Colonic mucosa (tissue), 4 donors: ENCODE measurements at regions not wholly inside any gene's neighbourhood (a gene's known extent, or its start where the extent isn't known, plus 50 kb on each side); places are given as distances from the start of the nearest gene placed in this dataset.

Source experiments
- DNase-seq: peaks from one replicate; pipeline ENCODE4 v3.0.0-alpha.2; 2020
- H3K27ac ChIP-seq: fragments of 200-600 bp; one replicate; pipeline ENCODE4 v1.8.0; 2021
- H3K27me3 ChIP-seq: fragments of 200-600 bp; one replicate; pipeline ENCODE4 v1.8.0; 2021
- H3K36me3 ChIP-seq: fragments of 200-600 bp; one replicate; pipeline ENCODE4 v1.8.0; 2021
- H3K4me1 ChIP-seq: fragments of 200-600 bp; one replicate; pipeline ENCODE4 v1.8.0; 2021; ENCODE audit warnings: mild to moderate bottlenecking
- H3K4me3 ChIP-seq: fragments of 200-600 bp; one replicate; pipeline ENCODE4 v1.8.0; 2021
- H3K9ac ChIP-seq, 2 donors: one replicate each; pipeline ENCODE4 v1.7.0; 2013; ENCODE audit warnings: control low read depth in 2 of 2, low read depth in 2 of 2, low read length in 2 of 2
- H3K9me3 ChIP-seq: fragments of 200-600 bp; one replicate; pipeline ENCODE4 v1.8.0; 2021
- CTCF ChIP-seq: fragments of 200-600 bp; IDR thresholded peaks from one replicate; pipeline ENCODE4 v1.8.0; 2022; ENCODE audit warnings: antibody characterized with exemption, mild to moderate bottlenecking
- intact Hi-C: fragments of 100-400 bp; cut with DNase I; formaldehyde crosslinking; loops from one replicate; pipeline ENCODE4 v1.14.1; 2022
- donor health status: healthy.
- donor health status: DM: no; HTN: no; CAD: no.
- donor health status: DM: no; HTN: no; CAD: no.

GRCh38 chr9:101877439-101877838 is 139.0 kb upstream of the GRIN3A start:
- no peak for DNase-seq
- Histone ChIP-seq H3K9ac (no peak overlapping the region), H3K27ac (no peak overlapping the region), H3K36me3 (no peaks in the 10 kb centered on the region), H3K4me3 (no peak overlapping the region), H3K4me1 (no peaks in the 10 kb centered on the region), H3K27me3 (no peaks in the 10 kb centered on the region), H3K9me3 (no peaks in the 10 kb centered on the region)
- TF ChIP-seq CTCF = no peak
- intact Hi-C loops = no loop called here

GRCh38 chr9:101861472-101861871 is 123.0 kb upstream of the GRIN3A start:
- H3K27me3 ChIP-seq = no peaks in the 10 kb centered on the region
- H3K27ac ChIP-seq = no peak overlapping the region
- TF ChIP-seq CTCF = no peak
- H3K4me1 ChIP-seq = no peaks in the 10 kb centered on the region
- intact Hi-C loops = no loop called here
- no peaks in the 10 kb centered on the region for H3K9me3 ChIP-seq
- no peak overlapping the region for H3K4me3 ChIP-seq
- DNase-seq = no peak
- no peak overlapping the region for H3K9ac ChIP-seq
- no peaks in the 10 kb centered on the region for H3K36me3 ChIP-seq

GRCh38 chr9:101860920-101861319 is 122.5 kb upstream of the GRIN3A start:
- Histone ChIP-seq H3K4me1 (no peaks in the 10 kb centered on the region), H3K27ac (no peak overlapping the region), H3K9me3 (no peaks in the 10 kb centered on the region), H3K27me3 (no peaks in the 10 kb centered on the region), H3K36me3 (no peaks in the 10 kb centered on the region), H3K9ac (no peak overlapping the region), H3K4me3 (no peak overlapping the region)
- DNase-seq = no peak
- no peak for TF ChIP-seq CTCF
- intact Hi-C loops = no loop called here

- no peak overlapping the region for H3K27ac ChIP-seq
- H3K4me3 ChIP-seq = no peak overlapping the region
- no peak for DNase-seq
- TF ChIP-seq CTCF = no peak
- no peak overlapping the region for H3K9ac ChIP-seq
- no peaks in the 10 kb centered on the region for H3K9me3 ChIP-seq
- H3K4me1 ChIP-seq = no peaks in the 10 kb centered on the region
- intact Hi-C loops = no loop called here
- no peaks in the 10 kb centered on the region for H3K36me3 ChIP-seq
- H3K27me3 ChIP-seq = no peaks in the 10 kb centered on the region
Observed at GRCh38 chr9:101859620-101860019, 121.2 kb upstream of the GRIN3A start.

- H3K27me3 ChIP-seq = no peaks in the 10 kb centered on the region
- H3K4me1 ChIP-seq = no peaks in the 10 kb centered on the region
- no peak overlapping the region for H3K27ac ChIP-seq
- intact Hi-C loops = no loop called here
- no peak for TF ChIP-seq CTCF
- H3K4me3 ChIP-seq = no peak overlapping the region
- no peak for DNase-seq
- no peak overlapping the region for H3K9ac ChIP-seq
- H3K36me3 ChIP-seq = no peaks in the 10 kb centered on the region
- H3K9me3 ChIP-seq = no peaks in the 10 kb centered on the region
Observed at GRCh38 chr9:101858026-101858425, 119.6 kb upstream of the GRIN3A start.
